ENCODE measurements at regions not wholly inside any gene's neighbourhood (a gene's known extent, or its start where the extent isn't known, plus 50 kb on each side); places are given as distances from the start of the nearest gene placed in this dataset.

DNA sequence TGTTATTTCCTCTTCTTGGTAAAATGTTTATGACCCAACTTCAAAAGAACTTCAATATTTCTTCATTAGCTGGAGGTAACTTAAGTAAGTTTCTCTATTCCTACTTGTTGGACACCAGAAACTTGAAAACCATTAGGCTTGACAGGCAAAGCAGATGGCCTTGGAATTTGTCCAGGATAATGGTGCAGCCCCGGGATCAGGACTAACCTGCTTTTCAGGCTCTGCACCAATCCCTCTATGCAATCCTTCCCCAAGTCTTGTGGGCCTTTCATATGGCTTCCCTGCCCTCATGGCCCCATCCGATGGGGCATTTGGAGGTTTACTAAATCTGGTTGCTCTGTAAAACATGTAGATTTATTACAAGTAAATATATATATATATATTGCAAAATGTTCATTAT, 68.5 kb downstream of the SPINK2 start:
- TF ChIP-seq POLR2A (IDR thresholded peaks at IDR 0.05) (no peak), POLR2AphosphoS5 (IDR thresholded peaks at IDR 0.05) (no peak), CTCF (IDR thresholded peaks at IDR 0.05) (no peak), EP300 (IDR thresholded peaks at IDR 0.05) (no peak)

Data from sigmoid colon (tissue), 4 donors.